ENCODE measurements at regions not wholly inside any gene's neighbourhood (a gene's known extent, or its start where the extent isn't known, plus 50 kb on each side); places are given as distances from the start of the nearest gene placed in this dataset.

GRCh38 chr2:150126143-150126740 lies 361.2 kb downstream of the RND3 start:
- no peak overlapping the region for H3K4me2 ChIP-seq
- no peak overlapping the region for H3K4me3 ChIP-seq (ENCODE audit: low read depth in 2 of 2, low read length in 1 of 2)
- H3K4me1 ChIP-seq (ENCODE audit: control insufficient read depth in 1 of 2, insufficient read depth in 2 of 2, low read depth in 1 of 2, low read length in 1 of 2): peaks cover 9 to 17% of the 10 kb centered on the region in 2 experiments; a peak in 3 of 4 replicates
- peaks cover 8% of the 10 kb centered on the region for H3F3A ChIP-seq (replicated peaks; ENCODE audit: insufficient read depth)
- no peaks in the 10 kb centered on the region for H3K27me3 ChIP-seq (ENCODE audit: insufficient read depth)
- H3K9me2 ChIP-seq: no peaks in the 10 kb centered on the region
- H3K9me3 ChIP-seq: no peaks in the 10 kb centered on the region
- peak overlapping the region; percentile 22 to 67; a peak in 3 of 4 replicates for H3K27ac ChIP-seq (ENCODE audit: low read depth in 2 of 2, low read length in 1 of 2)
- H3K36me3 ChIP-seq (replicated peaks in 1 of 2; ENCODE audit: control insufficient read depth in 1 of 2, insufficient read depth in 2 of 2, low read length in 1 of 2): no peaks in the 10 kb centered on the region
- DNase-seq: no peak
- H4K20me1 ChIP-seq (ENCODE audit: insufficient read depth): no peaks in the 10 kb centered on the region
- no peaks in the 10 kb centered on the region for H3K79me2 ChIP-seq (ENCODE audit: insufficient read depth)
- CTCF ChIA-PET: interaction anchor here (1.1 kb wide), 1 partner anchor 9 kb away, joined by 3 read pairs; no protein-coding TSS in a partner anchor
- H2AFZ ChIP-seq (ENCODE audit: low read depth): peak overlapping the region; percentile 20; the same call in 1 of the 2 replicates
- POLR2A ChIA-PET: no interaction called here
- TF ChIP-seq PBX3 (IDR thresholded peaks at IDR 0.05) (peak; percentile 66), JUND (IDR thresholded peaks at IDR 0.05) (peak; percentile 31; the same call in 1 of the 2 replicates), TCF12 (IDR thresholded peaks at IDR 0.05) (peak; percentile 62; the same call in 1 of the 2 replicates), MAX (IDR thresholded peaks at IDR 0.05; ENCODE audit: low read depth) (no peak), FOSL2 (IDR thresholded peaks at IDR 0.05; ENCODE audit: borderline replicate concordance, low read depth) (peak; percentile 20; the same call in 1 of the 2 replicates)
- H3K9ac ChIP-seq: peak overlapping the region; percentile 43; the same call in 1 of the 2 replicates
- WGBS (ENCODE audit: low lambda C conversion rate): 53% methylated on average over 7 of the region's 7 CpGs

GRCh38 chr2:150125708-150126107 lies 361.8 kb downstream of the RND3 start:
- Histone ChIP-seq H3K79me2 (ENCODE audit: insufficient read depth) (no peaks in the 10 kb centered on the region), H3K27me3 (ENCODE audit: insufficient read depth) (no peaks in the 10 kb centered on the region), H3K36me3 (replicated peaks in 1 of 2; ENCODE audit: control insufficient read depth in 1 of 2, insufficient read depth in 2 of 2, low read length in 1 of 2) (no peaks in the 10 kb centered on the region), H3K4me1 (ENCODE audit: control insufficient read depth in 1 of 2, insufficient read depth in 2 of 2, low read depth in 1 of 2, low read length in 1 of 2) (peaks cover 9 to 17% of the 10 kb centered on the region in 2 experiments; a peak in 3 of 4 replicates), H3K27ac (ENCODE audit: low read depth in 2 of 2, low read length in 1 of 2) (peak overlapping the region; percentile 22 to 67; a peak in 3 of 4 replicates), H3K9ac (peak overlapping the region; percentile 43; the same call in 1 of the 2 replicates), H3K9me2 (no peaks in the 10 kb centered on the region), H3F3A (replicated peaks; ENCODE audit: insufficient read depth) (peaks cover 8% of the 10 kb centered on the region), H4K20me1 (ENCODE audit: insufficient read depth) (no peaks in the 10 kb centered on the region), H3K9me3 (no peaks in the 10 kb centered on the region), H3K4me3 (ENCODE audit: low read depth in 2 of 2, low read length in 1 of 2) (no peak overlapping the region), H2AFZ (ENCODE audit: low read depth) (peak overlapping the region; percentile 20; the same call in 1 of the 2 replicates), H3K4me2 (no peak overlapping the region)
- WGBS (ENCODE audit: low lambda C conversion rate): 42% methylated on average over 9 of the region's 9 CpGs
- CTCF ChIA-PET: interaction anchor here (1.1 kb wide), 1 partner anchor 9 kb away, joined by 3 read pairs; no protein-coding TSS in a partner anchor
- POLR2A ChIA-PET: no interaction called here
- TF ChIP-seq TCF12 (IDR thresholded peaks at IDR 0.05): peak; percentile 66
- no peak for TF ChIP-seq SIN3A (IDR thresholded peaks at IDR 0.05; ENCODE audit: borderline replicate concordance, low read depth, low read length)
- TF ChIP-seq CTCF (IDR thresholded peaks at IDR 0.05): peak; percentile 30; the same call in 1 of the 2 replicates
- TF ChIP-seq RCOR1 (IDR thresholded peaks at IDR 0.05; ENCODE audit: low read length): no peak
- TF ChIP-seq MAX (IDR thresholded peaks at IDR 0.05; ENCODE audit: low read depth): no peak
- 0 out of 2 replicates have a peak, but pooled peaks have one; percentile 4 for TF ChIP-seq FOSL2 (IDR thresholded peaks at IDR 0.05; ENCODE audit: borderline replicate concordance, low read depth)
- DNase-seq: no peak
